ENCODE measurements at regions not wholly inside any gene's neighbourhood (a gene's known extent, or its start where the extent isn't known, plus 50 kb on each side); places are given as distances from the start of the nearest gene placed in this dataset.
"Not testable (repeated sequence)": the region's sequence is repeated elsewhere in the genome, so short reads cannot be mapped to it uniquely, and the experiment has no call there.

- DNase-seq = no peak
These were observed 128.5 kb downstream of the VEGFA start for GRCh38 chr6:43898358-43899131.

DNA sequence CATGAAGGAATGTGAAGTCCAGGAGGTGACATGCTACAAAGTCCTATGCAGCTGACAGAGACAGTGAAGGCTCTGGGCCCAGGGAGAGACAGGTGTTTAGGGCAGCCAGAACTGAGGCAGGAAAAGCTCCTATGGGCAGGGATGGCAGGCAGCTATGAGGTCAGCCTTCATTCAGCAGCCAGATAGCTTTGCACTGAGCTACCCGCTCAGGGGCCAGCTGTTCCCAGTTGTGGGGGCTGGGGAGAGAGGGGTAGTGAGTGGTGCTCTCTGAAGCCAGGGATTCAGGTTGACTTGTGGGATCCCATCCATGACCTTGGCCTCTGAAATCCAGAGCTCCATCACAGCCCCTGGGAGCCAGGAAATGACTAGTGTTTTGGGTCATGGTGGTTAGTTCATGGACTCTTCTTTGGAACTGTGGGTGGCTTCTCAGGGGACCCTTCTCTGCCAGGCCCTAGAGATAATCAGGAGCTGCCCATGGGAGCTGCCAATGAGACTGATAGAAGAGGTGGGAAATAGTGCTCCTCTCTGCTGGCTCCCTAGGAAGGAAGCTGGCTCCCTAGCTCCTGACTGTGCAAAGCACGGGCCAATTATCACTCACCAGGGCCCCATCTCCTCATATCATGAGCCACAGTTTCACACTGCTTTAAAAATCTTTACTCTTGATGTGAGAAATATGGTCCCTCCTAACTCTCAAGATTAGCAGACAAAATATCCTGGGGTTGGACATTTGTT is 127.7 kb downstream of the VEGFA start:
- DNase-seq = no peak

DNA sequence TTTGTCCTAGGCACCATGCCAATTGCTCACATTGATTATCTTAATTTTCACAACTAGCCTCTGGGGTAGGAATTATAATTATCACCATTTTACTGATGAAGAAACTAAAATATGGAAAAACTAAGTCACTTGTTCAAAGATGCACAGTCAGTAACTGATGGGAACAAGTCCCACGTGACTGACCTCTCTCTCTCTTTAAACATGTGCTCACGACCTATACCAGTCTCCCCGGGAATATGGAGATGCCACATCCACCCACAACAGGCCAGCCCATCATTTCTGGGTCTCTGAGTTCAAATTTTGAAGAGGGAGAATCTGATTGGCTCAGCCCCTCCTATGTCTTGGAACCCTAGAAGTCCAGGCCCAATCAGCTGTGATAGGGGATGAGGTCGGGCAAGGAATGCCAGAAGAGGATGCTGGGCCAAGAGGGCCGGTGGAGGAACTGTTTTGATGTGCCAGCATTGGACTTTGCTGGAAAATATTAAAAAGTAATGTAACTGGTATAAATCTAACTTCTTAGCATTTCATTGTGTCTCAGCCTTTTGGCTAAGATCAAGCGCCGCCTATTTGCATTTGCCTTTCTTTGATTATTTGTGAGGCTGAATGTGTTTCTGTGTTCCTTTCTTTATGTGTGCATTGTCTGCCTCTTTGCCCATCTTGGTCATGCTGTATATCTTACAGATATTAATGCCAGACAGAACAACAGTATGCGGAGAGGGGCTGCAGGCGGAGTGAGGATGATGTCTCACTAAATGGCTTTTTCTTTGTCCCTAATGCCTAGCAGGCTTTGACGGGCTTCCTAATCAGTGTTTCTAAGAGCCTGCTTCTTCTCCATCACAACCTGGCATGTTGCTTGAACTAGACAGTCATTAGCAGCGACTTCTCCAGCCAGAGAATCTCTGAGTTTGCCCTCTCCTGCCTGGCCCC is 126.6 kb downstream of the VEGFA start:
- DNase-seq = no peak

DNA sequence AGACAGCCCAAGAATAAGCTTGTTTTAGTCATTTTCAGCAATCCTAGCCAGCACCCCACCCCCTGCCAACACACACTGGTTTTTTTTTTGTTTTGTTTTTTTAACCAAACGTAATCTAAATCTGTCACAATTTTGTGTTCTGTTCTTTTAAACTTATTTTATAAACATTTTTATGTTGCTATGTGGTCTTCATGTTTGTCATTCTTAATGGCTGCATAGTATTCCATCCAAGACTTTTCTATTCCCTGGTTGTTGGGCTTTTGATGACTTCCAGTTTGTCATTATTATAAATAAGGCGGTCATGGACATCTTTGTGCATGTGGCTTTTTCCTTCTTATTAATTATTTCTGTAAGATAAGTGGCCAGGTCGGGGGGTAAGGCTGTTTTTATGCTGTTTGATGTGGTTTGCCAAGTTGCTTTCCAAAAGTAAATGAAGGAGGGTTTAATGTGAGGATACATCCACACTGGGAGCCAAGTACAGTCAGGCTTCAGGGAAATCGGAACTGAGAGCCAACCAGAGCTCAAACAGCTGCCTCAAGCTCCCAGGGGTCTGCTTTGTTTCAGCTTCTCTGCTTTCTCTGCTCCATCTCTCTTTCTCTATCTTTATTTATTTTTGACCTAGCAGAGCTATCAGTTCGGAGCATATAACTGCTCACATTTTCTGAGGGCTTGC is 125.8 kb downstream of the VEGFA start:
- DNase-seq = no peak

DNA sequence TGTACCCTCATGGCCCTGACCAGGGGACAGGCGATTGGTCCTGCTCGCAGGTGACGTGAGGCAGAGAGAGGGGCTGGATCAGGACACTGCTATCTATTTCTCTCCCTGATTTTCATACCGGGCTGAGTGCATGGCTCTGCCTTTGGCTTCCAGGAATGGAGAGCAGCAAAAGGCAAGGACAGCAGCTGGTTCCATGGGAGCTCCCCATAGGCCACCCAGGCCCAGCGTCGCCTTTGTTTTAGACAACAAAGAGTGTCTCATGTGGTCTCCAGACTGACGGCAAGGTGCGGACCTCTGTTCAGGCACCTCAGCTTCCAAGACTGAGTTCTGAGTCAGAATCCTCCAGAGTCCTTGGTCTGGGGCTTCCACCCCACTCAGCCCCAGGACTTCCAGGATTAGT is 123.1 kb downstream of the VEGFA start:
- DNase-seq = no peak

DNA sequence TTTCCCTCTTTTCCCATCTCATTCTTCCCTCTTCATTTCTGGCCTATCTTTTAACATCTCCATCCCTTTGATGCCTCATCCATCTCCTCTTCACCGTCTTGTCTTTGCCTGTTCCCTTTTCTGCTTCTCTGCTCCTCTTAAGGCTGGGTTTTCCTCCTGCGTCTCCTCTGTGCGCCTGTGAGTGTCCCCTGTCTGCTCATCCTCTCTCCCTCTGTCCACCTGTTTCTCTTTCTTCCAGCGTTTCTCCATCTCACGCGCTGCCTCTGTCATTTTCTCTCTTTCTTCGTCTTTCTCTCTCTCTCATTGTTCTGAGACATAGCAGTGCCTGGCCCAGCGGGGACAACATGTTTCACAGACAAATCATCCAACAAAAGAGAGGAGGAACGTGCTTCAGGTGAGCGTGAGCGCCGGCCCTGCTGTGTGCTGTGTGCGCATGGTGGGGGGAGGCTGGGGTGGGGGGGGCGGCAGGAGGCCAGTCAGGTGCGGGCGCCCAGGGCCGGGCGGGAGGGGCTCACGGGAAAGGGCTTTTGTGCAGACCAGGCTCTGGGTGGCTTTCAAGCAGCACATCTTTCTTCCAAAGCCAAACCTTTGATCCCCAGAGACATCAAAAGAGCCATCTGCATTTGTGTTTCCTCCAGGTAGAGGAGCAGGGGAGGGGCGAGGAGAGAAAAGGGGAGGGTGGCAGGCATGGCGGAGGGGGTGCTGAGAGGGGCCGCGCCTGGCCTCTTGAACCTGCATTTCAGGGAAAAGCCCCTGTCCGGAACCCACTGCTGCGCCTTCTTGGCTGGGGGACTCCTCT is 121.3 kb downstream of the VEGFA start:
- no peak for DNase-seq

DNA sequence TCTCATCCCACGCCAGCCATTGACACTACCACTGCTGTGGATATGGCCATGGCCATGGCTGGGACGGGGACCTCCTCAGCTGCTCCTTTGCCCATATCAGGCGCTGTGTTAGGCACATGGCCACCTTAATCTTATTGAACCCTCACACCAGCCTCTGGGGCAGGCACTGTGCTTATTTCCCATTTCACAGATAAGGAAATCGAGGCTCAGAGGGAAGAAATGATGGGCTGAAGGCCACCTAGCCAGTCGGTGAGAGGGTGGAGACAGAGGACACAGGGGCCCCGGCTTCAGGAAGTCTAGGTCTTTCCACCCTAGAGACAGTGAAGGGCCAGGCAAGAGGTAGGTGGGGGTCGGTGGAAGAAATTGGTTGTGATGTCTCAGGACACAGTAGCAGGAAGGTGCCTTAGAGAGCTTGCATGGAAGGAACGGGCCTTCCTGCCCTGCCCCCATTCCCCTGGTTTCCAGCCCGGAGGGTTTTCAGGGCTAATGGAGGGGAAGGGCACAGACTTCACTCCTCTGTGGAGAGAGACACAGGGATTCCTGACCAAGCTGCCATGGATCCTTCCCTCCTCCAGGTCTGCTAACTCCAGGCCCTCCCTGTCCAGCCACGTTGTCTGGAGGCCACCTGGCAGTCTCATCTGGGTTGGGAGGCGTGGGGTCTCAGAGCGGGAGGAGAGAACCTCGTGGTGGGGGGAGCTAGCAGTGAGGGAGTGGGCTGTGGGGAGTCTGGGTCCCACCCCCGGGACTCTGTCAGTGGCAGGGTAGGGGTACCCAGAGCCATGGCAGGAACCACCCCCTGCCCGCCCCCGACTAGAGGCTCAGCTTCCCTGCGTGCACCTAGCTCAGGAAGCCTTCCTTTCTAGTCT is 120.4 kb downstream of the VEGFA start:
- DNase-seq = no peak

DNA sequence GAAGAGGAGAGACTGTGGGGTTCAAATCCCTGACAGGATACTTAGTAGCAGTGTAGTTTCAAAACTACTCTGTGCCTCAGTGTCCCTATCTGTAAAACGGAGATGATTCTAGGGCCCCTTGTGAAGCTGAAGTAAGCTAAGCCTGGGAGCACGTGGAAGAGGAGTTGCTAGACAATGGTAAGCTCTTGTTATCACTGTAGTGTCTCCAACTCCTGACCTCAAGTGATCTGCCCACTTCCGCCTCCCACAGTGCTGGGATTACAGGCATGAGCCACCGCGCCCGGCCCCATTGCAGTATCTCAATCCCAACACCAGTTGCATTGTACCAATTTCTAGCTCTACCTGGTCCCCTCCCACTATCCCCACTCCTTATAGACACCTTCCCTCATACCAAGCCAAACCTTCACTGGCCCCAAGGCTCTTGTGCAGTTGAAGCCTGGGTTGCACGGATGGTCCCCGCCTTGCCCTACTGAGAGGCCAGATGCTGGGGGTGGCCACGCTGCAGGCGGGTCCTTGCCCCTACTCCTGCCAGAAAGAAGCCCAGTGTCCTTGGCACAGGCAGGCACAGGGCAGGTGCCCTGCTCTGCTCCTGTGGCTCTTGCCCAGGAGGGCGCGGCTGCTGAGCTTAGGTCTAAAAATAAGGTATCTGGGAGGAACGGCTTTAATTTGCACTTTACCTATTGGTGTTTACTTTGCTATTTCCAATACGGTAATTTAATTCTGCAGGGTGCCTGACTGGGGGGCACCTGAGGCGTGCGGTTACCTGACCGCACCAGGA is 118.1 kb downstream of the VEGFA start:
- no peak for DNase-seq

DNA sequence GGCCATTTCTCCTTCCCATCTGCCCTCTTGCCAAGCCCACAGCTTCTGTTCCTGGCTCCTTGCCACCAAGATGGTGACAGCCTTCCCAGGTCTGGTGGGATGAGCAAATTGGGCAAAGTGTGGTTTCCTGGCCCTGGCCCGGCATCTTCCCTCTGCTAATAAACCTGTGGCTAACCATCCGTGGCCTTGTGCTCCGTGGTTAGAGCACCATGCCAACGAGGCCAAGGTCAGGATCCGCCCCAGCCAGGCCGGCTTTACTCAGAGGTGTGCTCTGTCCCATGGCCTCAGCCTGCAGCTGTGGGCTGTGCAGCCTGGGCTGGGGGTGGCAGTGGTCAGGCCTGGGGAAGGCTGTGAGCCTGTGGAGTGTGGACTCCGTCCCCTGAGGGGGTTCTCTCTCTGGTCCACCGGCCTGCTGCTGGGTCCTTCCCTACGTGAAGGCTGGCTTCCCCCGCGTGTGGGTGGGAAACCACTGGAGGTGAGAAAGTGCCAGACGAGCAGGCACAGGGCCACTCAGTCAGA is 117.4 kb downstream of the VEGFA start:
- no peak for DNase-seq

GRCh38 chr6:43886717-43887339 is 116.8 kb downstream of the VEGFA start:
- no peak for DNase-seq

- no peak for DNase-seq
These were observed 116.1 kb downstream of the VEGFA start for GRCh38 chr6:43886067-43886461.

- no peak for DNase-seq
These were observed 115.5 kb downstream of the VEGFA start for GRCh38 chr6:43885399-43886066.

DNA sequence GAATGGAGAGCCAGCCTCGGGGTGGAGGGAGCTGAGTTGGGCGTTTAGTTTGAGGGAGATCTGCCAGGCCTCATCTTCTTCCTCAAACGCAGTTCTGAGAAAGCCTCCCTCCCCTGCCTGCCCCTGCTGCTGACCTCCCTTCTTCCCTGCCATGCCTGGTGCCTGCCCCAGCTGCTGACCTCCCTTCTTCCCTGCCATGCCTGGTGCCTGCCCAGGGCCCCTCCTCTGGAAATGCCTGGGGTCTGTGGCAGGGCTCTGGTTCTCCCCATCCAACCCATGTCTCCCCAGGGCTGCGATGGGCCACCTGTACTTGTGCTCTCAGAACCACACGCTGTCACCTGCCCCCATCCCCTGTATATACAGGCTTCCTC is 114.6 kb downstream of the VEGFA start:
- no peak for DNase-seq

DNA sequence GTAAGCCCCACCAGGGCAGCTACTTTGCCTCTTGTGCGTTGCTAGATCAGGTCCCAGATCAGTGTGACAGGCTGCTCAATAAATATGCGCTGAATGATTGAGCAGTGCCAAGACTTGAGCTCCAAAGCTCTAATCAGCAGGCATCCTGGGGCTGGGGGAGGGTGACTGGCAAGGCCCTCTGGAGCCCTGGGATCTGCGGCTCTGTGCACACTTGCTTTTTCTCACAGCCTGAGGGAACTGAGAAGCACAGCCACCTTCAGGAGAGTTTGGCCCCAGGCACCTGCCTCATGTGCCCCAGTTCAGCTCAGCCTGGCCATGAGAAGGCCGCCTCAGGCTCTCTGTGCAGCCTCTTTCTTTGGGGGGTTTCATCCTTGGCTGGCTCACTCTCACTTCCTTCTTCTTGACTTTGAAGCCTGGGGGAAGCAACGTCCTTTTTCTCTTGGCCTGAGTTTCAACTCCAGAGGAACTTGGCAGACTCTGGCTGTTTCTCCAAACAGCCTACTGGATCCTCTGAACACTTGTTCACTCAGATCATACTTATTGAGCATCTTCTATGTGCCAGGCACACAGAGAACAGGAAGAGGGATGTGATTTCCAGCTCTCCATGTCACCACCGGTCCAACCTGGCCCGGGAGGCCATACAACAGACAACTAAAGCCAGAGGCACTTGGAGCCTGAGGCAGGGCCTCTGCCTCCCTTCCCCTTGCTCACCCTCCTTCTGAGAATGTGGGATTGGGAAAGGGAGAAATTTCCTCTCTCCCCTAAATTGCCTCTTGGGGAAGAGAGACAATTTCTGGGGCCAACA is 114.0 kb downstream of the VEGFA start:
- DNase-seq = no peak

DNA sequence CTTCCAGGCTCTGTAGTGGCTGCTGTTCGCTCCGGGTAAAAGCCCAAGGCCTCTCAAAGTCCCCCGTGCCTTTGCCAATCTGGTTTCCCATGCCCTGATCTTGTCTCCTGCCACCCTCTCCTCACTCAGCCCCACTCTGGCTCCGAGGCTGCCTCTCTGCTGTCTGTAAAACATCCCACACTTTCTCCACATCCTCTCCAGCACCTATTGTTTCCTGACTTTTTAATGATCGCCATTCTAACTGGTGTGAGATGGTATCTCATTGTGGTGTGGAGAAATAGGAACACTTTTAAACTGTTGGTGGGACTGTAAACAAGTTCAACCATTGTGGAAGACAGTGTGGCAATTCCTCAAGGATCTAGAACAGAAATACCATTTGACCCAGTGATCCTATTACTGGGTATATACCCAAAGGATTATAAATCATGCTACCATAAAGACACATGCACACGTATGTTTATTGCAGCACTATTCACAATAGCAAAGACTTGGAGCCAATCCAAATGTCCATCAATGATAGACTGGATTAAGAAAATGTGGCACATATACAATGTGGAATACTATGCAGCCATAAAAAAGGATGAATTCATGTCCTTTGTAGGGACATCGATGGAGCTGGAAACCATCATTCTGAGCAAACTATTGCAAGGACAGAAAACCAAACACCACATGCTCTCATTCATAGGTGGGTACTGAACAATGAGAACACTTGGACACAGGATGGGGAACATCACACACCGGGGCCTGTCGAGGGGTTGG is 112.9 kb downstream of the VEGFA start:
- not testable (repeated sequence) for DNase-seq

DNA sequence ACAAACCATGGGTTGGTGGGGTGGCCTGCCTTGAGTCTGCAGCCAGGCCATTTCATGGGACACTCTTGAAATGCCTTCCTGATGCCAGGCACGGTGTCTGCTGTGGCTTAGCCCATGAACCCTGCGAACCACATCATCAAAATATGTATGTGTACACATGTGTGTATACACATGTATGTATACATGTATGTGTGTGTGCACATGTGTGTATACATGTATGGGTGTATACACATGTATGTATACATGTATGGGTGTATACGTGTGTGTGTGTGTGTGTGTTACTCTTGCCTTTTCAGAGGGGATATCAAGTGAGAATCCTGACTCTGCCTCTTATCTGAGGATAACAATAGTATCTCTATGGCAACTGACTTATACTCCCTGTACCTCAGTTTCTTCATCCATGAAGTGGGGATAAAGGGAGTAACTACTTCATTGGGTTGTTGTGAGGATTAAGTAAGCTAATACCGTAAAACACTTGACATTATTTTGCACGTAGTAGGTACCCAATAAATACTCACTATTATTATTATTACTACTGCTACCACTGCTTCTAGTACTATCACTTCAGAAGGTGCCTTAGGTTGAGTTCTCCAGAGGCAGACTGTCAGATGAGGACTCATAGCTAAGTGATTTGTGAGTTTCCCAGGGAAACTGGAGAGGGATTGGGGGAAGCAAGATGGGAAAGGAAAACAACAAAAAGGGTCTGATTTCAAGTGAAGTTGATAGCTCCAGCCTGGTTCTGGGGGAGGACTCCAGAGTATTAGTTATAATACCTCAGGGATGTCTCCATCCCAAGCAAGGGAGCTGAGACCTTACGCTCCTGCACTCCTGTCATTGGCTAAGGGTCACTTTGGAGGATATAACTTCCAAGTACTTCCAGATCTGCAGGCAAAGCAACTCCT is 110.5 kb downstream of the VEGFA start:
- DNase-seq = no peak
